ENCODE measurements at regions not wholly inside any gene's neighbourhood (a gene's known extent, or its start where the extent isn't known, plus 50 kb on each side); places are given as distances from the start of the nearest gene placed in this dataset.

DNA sequence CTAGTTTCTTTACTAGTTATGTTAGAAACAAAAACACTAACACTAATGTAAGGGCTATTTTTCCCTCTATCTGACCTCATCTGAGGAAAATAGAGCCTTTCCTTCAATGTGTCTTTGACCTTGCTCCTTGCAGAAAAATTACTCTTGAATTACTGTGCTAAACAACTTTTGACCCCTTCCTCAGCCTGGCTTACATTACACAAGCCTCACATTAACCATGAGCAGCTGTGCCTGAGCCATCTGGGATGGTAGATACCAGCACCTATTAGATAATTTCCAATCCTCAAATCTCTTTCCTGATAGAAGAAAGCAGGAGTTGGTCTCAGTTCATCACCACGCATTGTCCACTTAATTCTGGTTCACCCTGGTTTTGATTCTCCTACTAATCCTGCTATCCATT, 134.4 kb upstream of the NCAM1 start:
- Histone ChIP-seq H3K79me2 (ENCODE audit: low read length) (no peaks in the 10 kb centered on the region), H2AFZ (ENCODE audit: low read depth, low read length) (no peak overlapping the region)

DNA sequence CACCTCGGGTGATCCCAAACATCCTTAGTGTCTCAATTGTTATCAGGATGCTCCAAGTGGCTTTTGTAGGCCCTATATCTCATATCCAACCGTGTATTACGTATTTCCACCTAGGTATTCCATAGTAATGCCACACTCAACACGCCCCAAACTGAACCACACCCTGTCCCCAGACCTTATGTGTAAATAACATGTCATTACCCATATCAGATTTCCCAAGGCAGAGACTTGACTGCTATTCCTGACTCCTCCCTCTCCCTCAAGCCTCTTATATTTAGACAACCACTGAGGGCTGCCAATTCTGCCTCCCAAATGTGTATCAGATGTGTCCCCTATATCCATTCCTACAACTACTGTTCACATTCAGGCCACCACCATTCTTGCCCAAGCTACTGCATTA, 132.8 kb upstream of the NCAM1 start:
- no peaks in the 10 kb centered on the region for H3K9me3 ChIP-seq (ENCODE audit: insufficient read depth, low read length)
- peaks cover 4% of the 10 kb centered on the region; the same call in 1 of the 2 replicates for H3K27me3 ChIP-seq (ENCODE audit: low read depth, low read length)
- no peak overlapping the region for H3K27ac ChIP-seq (ENCODE audit: low read length)
- H3K4me1 ChIP-seq (ENCODE audit: low read length): no peaks in the 10 kb centered on the region
- no peaks in the 10 kb centered on the region for H3K36me3 ChIP-seq (replicated peaks; ENCODE audit: low read depth, low read length)
- H3K4me2 ChIP-seq (ENCODE audit: low read length): no peak overlapping the region
- no peak overlapping the region for H2AFZ ChIP-seq (ENCODE audit: low read depth, low read length)
- no peaks in the 10 kb centered on the region for H4K20me1 ChIP-seq (ENCODE audit: insufficient read depth, low read length)
- H3K79me2 ChIP-seq (ENCODE audit: low read length): no peaks in the 10 kb centered on the region
- H3K9ac ChIP-seq (ENCODE audit: low read length): no peak overlapping the region
- TF ChIP-seq, protein P1, sequence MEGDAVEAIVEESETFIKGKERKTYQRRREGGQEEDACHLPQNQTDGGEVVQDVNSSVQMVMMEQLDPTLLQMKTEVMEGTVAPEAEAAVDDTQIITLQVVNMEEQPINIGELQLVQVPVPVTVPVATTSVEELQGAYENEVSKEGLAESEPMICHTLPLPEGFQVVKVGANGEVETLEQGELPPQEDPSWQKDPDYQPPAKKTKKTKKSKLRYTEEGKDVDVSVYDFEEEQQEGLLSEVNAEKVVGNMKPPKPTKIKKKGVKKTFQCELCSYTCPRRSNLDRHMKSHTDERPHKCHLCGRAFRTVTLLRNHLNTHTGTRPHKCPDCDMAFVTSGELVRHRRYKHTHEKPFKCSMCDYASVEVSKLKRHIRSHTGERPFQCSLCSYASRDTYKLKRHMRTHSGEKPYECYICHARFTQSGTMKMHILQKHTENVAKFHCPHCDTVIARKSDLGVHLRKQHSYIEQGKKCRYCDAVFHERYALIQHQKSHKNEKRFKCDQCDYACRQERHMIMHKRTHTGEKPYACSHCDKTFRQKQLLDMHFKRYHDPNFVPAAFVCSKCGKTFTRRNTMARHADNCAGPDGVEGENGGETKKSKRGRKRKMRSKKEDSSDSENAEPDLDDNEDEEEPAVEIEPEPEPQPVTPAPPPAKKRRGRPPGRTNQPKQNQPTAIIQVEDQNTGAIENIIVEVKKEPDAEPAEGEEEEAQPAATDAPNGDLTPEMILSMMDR (IDR thresholded peaks at IDR 0.05; ENCODE audit: low read depth, low read length): no peak
- TF ChIP-seq EZH2phosphoT487 (IDR thresholded peaks at IDR 0.05; ENCODE audit: low read depth): no peak
- H3K4me3 ChIP-seq (ENCODE audit: low read length): no peak overlapping the region

More for the DNA sequence above, 134.4 kb upstream of the NCAM1 start:
- H3K36me3 ChIP-seq (replicated peaks; ENCODE audit: low read depth, low read length): no peaks in the 10 kb centered on the region
- TF ChIP-seq EZH2phosphoT487 (IDR thresholded peaks at IDR 0.05; ENCODE audit: low read depth): no peak
- TF ChIP-seq, protein P1 (IDR thresholded peaks at IDR 0.05; ENCODE audit: low read depth, low read length): no peak
- no peak overlapping the region for H3K27ac ChIP-seq (ENCODE audit: low read length)
- H3K4me3 ChIP-seq (ENCODE audit: low read length): no peak overlapping the region
- no peak overlapping the region for H3K9ac ChIP-seq (ENCODE audit: low read length)
- H3K4me1 ChIP-seq (ENCODE audit: low read length): no peaks in the 10 kb centered on the region
- no peak overlapping the region for H3K4me2 ChIP-seq (ENCODE audit: low read length)
- no peaks in the 10 kb centered on the region for H3K9me3 ChIP-seq (ENCODE audit: insufficient read depth, low read length)
- H4K20me1 ChIP-seq (ENCODE audit: insufficient read depth, low read length): no peaks in the 10 kb centered on the region
- H3K27me3 ChIP-seq (ENCODE audit: low read depth, low read length): no peaks in the 10 kb centered on the region; the same call in 1 of the 2 replicates

DNA sequence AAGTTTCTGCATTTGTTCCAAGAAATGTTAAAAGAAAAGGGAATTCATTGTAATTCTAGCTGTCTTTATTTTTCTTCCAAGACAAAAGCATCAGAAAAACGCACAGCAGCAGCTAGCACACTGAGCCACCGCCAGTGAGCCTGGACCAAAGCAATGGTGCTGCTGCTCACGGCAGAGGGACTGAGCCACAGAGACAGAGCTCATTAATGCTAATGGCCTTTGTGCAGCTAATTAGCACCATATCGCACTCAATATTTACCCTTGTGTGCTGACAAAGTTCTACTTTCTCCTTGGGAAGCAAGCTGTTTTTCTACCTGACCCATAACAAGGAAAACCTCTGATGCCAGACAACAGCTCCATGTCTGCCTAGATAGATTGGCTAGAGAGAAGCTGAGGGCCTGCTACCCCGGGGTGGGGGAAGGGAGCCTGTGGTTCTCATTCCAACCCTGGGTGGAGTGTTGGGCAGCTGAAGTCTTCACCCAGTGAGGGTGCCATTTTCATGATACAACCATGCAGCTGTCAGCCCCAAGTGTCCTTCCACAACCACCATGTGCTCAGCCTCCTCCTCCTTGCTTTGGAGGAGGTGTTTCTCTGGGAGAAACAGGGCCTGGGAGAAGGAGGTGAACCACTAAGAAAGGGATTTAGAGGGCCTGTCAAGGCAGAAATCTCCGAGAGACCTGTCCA, 131.1 kb upstream of the NCAM1 start:
- H3K9ac ChIP-seq (ENCODE audit: low read length): no peak overlapping the region
- TF ChIP-seq, protein P1 (IDR thresholded peaks at IDR 0.05; ENCODE audit: low read depth, low read length): no peak
- TF ChIP-seq EZH2phosphoT487 (IDR thresholded peaks at IDR 0.05; ENCODE audit: low read depth): no peak
- peaks cover 4% of the 10 kb centered on the region; the same call in 1 of the 2 replicates for H3K27me3 ChIP-seq (ENCODE audit: low read depth, low read length)

DNA sequence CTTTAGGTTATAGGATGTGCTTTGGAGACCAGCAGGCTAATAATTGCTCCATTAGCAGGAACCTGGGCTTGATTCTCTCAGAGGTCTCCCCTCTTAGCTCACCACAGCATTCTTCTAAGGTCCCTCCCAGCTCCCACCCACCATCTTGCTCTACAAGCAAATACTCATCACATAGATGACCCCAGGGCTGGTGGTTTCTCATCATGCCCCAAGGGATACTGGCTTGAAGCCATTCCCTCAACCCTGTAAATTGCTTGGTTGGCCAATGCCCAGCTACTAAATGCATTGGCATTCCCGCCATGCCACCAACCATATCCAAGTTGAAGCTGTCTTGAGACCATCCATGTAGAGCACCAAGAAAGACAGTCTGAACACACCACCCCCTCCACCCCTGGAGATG, 130.2 kb upstream of the NCAM1 start:
- no peak overlapping the region for H3K9ac ChIP-seq (ENCODE audit: low read length)
- H3K27ac ChIP-seq (ENCODE audit: low read length): no peak overlapping the region

More for the DNA sequence above, 131.1 kb upstream of the NCAM1 start:
- no peaks in the 10 kb centered on the region for H3K79me2 ChIP-seq (ENCODE audit: low read length)
- no peaks in the 10 kb centered on the region for H4K20me1 ChIP-seq (ENCODE audit: insufficient read depth, low read length)
- no peaks in the 10 kb centered on the region for H3K9me3 ChIP-seq (ENCODE audit: insufficient read depth, low read length)
- H2AFZ ChIP-seq (ENCODE audit: low read depth, low read length): no peak overlapping the region
- no peak overlapping the region for H3K27ac ChIP-seq (ENCODE audit: low read length)
- H3K4me3 ChIP-seq (ENCODE audit: low read length): no peak overlapping the region
- H3K4me2 ChIP-seq (ENCODE audit: low read length): no peak overlapping the region
- H3K4me1 ChIP-seq (ENCODE audit: low read length): no peaks in the 10 kb centered on the region
- H3K36me3 ChIP-seq (replicated peaks; ENCODE audit: low read depth, low read length): no peaks in the 10 kb centered on the region

More for the DNA sequence above, 130.2 kb upstream of the NCAM1 start:
- Histone ChIP-seq H3K27me3 (ENCODE audit: low read depth, low read length) (peaks cover 4% of the 10 kb centered on the region; the same call in 1 of the 2 replicates), H3K36me3 (replicated peaks; ENCODE audit: low read depth, low read length) (no peaks in the 10 kb centered on the region), H3K79me2 (ENCODE audit: low read length) (no peaks in the 10 kb centered on the region), H3K4me2 (ENCODE audit: low read length) (no peak overlapping the region), H2AFZ (ENCODE audit: low read depth, low read length) (no peak overlapping the region), H3K4me3 (ENCODE audit: low read length) (no peak overlapping the region), H3K4me1 (ENCODE audit: low read length) (no peaks in the 10 kb centered on the region), H3K9me3 (ENCODE audit: insufficient read depth, low read length) (no peaks in the 10 kb centered on the region), H4K20me1 (ENCODE audit: insufficient read depth, low read length) (no peaks in the 10 kb centered on the region)
- TF ChIP-seq EZH2phosphoT487 (IDR thresholded peaks at IDR 0.05; ENCODE audit: low read depth): no peak
- TF ChIP-seq, protein P1 (IDR thresholded peaks at IDR 0.05; ENCODE audit: low read depth, low read length): no peak

All from OCI-LY3 (cell line).